Loucy (cell line): ENCODE measurements at regions not wholly inside any gene's neighbourhood (a gene's known extent, or its start where the extent isn't known, plus 50 kb on each side); places are given as distances from the start of the nearest gene placed in this dataset.

Experiments used
- H2AFZ ChIP-seq: fragments of 200-600 bp; sonication (generic); 2 replicates; pipeline ENCODE4 v1.6.0; 2016; ENCODE audit warnings: antibody characterized with exemption, mild to moderate bottlenecking, low read length, moderate library complexity
- H3F3A ChIP-seq: fragments of 200-600 bp; 2 replicates; pipeline ENCODE4 v1.6.0; 2016; ENCODE audit warnings: antibody characterized with exemption, low read depth, mild to moderate bottlenecking
- H3K27me3 ChIP-seq: fragments of 200-600 bp; sonication (generic); 2 replicates; pipeline ENCODE4 v1.6.1; 2014; ENCODE audit warnings: low read length, mild to moderate bottlenecking; ENCODE audit not compliant: insufficient read depth, poor library complexity, severe bottlenecking
- H3K36me3 ChIP-seq: fragments of 200-600 bp; sonication (generic); 2 replicates; pipeline ENCODE4 v1.6.1; 2016; ENCODE audit warnings: low read length; ENCODE audit not compliant: insufficient read depth
- H3K4me1 ChIP-seq: fragments of 200-600 bp; sonication (generic); 2 replicates; pipeline ENCODE4 v1.5.1; 2014; ENCODE audit warnings: low read length, mild to moderate bottlenecking; ENCODE audit not compliant: insufficient read depth, poor library complexity, severe bottlenecking
- H3K4me2 ChIP-seq: fragments of 200-600 bp; sonication (generic); 2 replicates; pipeline ENCODE4 v1.6.0; 2014; ENCODE audit warnings: antibody characterized with exemption, low read length, low read depth, mild to moderate bottlenecking; ENCODE audit not compliant: poor library complexity, severe bottlenecking
- H3K4me3 ChIP-seq: fragments of 200-600 bp; sonication (generic); 2 replicates; pipeline ENCODE4 v1.5.1; 2014; ENCODE audit warnings: low read length, mild to moderate bottlenecking, mixed read lengths; ENCODE audit not compliant: poor library complexity, severe bottlenecking
- H3K79me2 ChIP-seq: fragments of 200-600 bp; sonication (generic); 2 replicates; pipeline ENCODE4 v1.6.1; 2014; ENCODE audit warnings: low read length; ENCODE audit not compliant: insufficient read depth
- H3K9ac ChIP-seq: fragments of 200-600 bp; sonication (generic); 2 replicates; pipeline ENCODE4 v1.6.0; 2014; ENCODE audit warnings: mild to moderate bottlenecking, low read depth, low read length, moderate library complexity; ENCODE audit not compliant: poor library complexity, severe bottlenecking
- H3K9me2 ChIP-seq: fragments of 200-600 bp; sonication (generic); replicated peaks from 2 replicates; pipeline ENCODE4 v1.6.1; 2016; ENCODE audit warnings: low read depth, low read length, mixed read lengths
- H3K9me3 ChIP-seq: fragments of 200-600 bp; sonication (generic); 2 replicates; pipeline ENCODE4 v1.6.1; 2014; ENCODE audit warnings: mild to moderate bottlenecking, antibody characterized with exemption, low read length, low read depth; ENCODE audit not compliant: insufficient read depth
- H4K20me1 ChIP-seq: fragments of 200-600 bp; sonication (generic); 2 replicates; pipeline ENCODE4 v1.6.0; 2014; ENCODE audit warnings: antibody characterized with exemption, low read length, mild to moderate bottlenecking; ENCODE audit not compliant: insufficient read depth, poor library complexity, severe bottlenecking
- EZH2phosphoT487 ChIP-seq: fragments of 200-600 bp; IDR thresholded peaks from 2 replicates; pipeline ENCODE4 v1.6.1; 2018; ENCODE audit warnings: antibody characterized with exemption, mild to moderate bottlenecking, moderate library complexity, borderline replicate concordance
- TF ChIP-seq, protein P1 (sequence below): fragments of 200-600 bp; sonication (generic); conservative IDR thresholded peaks from 2 replicates; pipeline ENCODE4 v1.5.1; 2014; ENCODE audit warnings: mild to moderate bottlenecking, antibody characterized with exemption, low read length

- H3K79me2 ChIP-seq = no peaks in the 10 kb centered on the region
- no peaks in the 10 kb centered on the region for H3K36me3 ChIP-seq
- no peak overlapping the region for H3K4me3 ChIP-seq
- H2AFZ ChIP-seq = no peak overlapping the region
- H4K20me1 ChIP-seq = no peaks in the 10 kb centered on the region
- H3K9me3 ChIP-seq = no peaks in the 10 kb centered on the region
- H3K9me2 ChIP-seq = no peaks in the 10 kb centered on the region
- no peaks in the 10 kb centered on the region for H3F3A ChIP-seq
- H3K4me2 ChIP-seq = no peak overlapping the region
- TF ChIP-seq, protein P1, sequence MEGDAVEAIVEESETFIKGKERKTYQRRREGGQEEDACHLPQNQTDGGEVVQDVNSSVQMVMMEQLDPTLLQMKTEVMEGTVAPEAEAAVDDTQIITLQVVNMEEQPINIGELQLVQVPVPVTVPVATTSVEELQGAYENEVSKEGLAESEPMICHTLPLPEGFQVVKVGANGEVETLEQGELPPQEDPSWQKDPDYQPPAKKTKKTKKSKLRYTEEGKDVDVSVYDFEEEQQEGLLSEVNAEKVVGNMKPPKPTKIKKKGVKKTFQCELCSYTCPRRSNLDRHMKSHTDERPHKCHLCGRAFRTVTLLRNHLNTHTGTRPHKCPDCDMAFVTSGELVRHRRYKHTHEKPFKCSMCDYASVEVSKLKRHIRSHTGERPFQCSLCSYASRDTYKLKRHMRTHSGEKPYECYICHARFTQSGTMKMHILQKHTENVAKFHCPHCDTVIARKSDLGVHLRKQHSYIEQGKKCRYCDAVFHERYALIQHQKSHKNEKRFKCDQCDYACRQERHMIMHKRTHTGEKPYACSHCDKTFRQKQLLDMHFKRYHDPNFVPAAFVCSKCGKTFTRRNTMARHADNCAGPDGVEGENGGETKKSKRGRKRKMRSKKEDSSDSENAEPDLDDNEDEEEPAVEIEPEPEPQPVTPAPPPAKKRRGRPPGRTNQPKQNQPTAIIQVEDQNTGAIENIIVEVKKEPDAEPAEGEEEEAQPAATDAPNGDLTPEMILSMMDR = no peak
- no peak for TF ChIP-seq EZH2phosphoT487
- H3K27me3 ChIP-seq = no peaks in the 10 kb centered on the region
- H3K4me1 ChIP-seq = no peaks in the 10 kb centered on the region
- H3K9ac ChIP-seq = no peak overlapping the region
Measured at GRCh38 chr5:105695941-105696340, 1974.8 kb downstream of the EFNA5 start.

- Histone ChIP-seq H3K4me2 (no peak overlapping the region), H3K4me3 (no peak overlapping the region), H3K9me3 (no peaks in the 10 kb centered on the region), H3K36me3 (no peaks in the 10 kb centered on the region), H4K20me1 (no peaks in the 10 kb centered on the region), H3K9ac (no peak overlapping the region), H3F3A (no peaks in the 10 kb centered on the region), H3K27me3 (no peaks in the 10 kb centered on the region), H3K9me2 (no peaks in the 10 kb centered on the region), H2AFZ (no peak overlapping the region), H3K4me1 (no peaks in the 10 kb centered on the region), H3K79me2 (no peaks in the 10 kb centered on the region)
- no peak for TF ChIP-seq EZH2phosphoT487
- TF ChIP-seq, protein P1 = no peak
Measured at GRCh38 chr5:105689596-105689995, 1981.1 kb downstream of the EFNA5 start.

GRCh38 chr5:105688227-105688792 is 1982.4 kb downstream of the EFNA5 start:
- no peaks in the 10 kb centered on the region for H3K9me3 ChIP-seq
- H3K4me1 ChIP-seq = no peaks in the 10 kb centered on the region
- no peak overlapping the region for H2AFZ ChIP-seq
- no peaks in the 10 kb centered on the region for H3K9me2 ChIP-seq
- no peaks in the 10 kb centered on the region for H3K36me3 ChIP-seq
- H3K27me3 ChIP-seq = no peaks in the 10 kb centered on the region
- no peak overlapping the region for H3K4me3 ChIP-seq
- no peaks in the 10 kb centered on the region for H3F3A ChIP-seq
- no peak overlapping the region for H3K9ac ChIP-seq
- H4K20me1 ChIP-seq = no peaks in the 10 kb centered on the region
- H3K79me2 ChIP-seq = no peaks in the 10 kb centered on the region
- TF ChIP-seq EZH2phosphoT487 = no peak
- TF ChIP-seq, protein P1 = no peak
- no peak overlapping the region for H3K4me2 ChIP-seq
